K562 (cell line): ENCODE measurements at regions not wholly inside any gene's neighbourhood (a gene's known extent, or its start where the extent isn't known, plus 50 kb on each side); places are given as distances from the start of the nearest gene placed in this dataset.

Experiments
- HEY1 ChIP-seq: fragments of 250-450 bp; sonication (Bioruptor Pico); IDR thresholded peaks from 2 replicates; pipeline ENCODE4 v1.5.0; 2020; ENCODE audit warnings: mild to moderate bottlenecking, moderate library complexity, borderline replicate concordance
- PHF8 ChIP-seq: fragments of 200-600 bp; sonication (generic); IDR thresholded peaks from 2 replicates; pipeline ENCODE4 v1.6.1; 2012; ENCODE audit warnings: mixed run types, mild to moderate bottlenecking, inconsistent platforms, low read length, moderate library complexity, borderline replicate concordance
- TAF1 ChIP-seq: IDR thresholded peaks from 2 replicates; pipeline ENCODE4 v1.6.1; 2011; ENCODE audit warnings: mild to moderate bottlenecking, low read length, moderate library complexity; ENCODE audit not compliant: insufficient read depth, control insufficient read depth, severe bottlenecking; ENCODE audit errors: extremely low read depth
- ZNF316 ChIP-seq: fragments of 450-650 bp; IDR thresholded peaks from 2 replicates; pipeline ENCODE4 v1.6.1; 2016
- TF ChIP-seq, protein P1 (sequence below), 2 experiments: IDR thresholded peaks; 2 replicates each; pipeline ENCODE4 v1.6.1; 2012; ENCODE audit warnings: improper control_type of control experiment in 2 of 2, low read depth in 2 of 2, low read length in 2 of 2, borderline replicate concordance in 1 of 2
- TF ChIP-seq, protein P2 (sequence below): sonication (generic); formaldehyde crosslinking; IDR thresholded peaks from 2 replicates; pipeline ENCODE4 v1.8.0; 2023; ENCODE audit warnings: mild to moderate bottlenecking, missing genetic modification reagents

DNA sequence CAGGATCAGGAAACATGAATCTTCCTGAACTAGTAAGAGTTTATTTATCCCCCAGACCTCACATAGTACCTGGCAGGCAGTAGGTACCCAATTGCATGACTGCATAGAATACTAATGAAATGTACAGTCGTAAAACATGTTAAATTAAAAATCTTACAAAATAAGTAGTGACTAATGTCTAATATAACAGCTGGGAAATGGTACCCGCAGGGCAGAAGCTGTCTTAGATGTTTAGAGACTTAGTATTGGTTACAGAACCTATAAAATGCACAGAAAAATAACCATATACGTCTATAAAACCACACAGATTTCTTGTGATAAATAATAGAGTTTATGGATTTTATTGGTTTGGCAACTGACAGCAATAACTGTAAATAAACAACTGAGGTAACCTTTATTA lies 139.1 kb upstream of the GMDS start (continued):
- TF ChIP-seq PHF8 (no peak), TAF1 (no peak), ZNF316 (no peak), HEY1 (CRISPR knock-in tag) (no peak)
- TF ChIP-seq, protein P1, sequence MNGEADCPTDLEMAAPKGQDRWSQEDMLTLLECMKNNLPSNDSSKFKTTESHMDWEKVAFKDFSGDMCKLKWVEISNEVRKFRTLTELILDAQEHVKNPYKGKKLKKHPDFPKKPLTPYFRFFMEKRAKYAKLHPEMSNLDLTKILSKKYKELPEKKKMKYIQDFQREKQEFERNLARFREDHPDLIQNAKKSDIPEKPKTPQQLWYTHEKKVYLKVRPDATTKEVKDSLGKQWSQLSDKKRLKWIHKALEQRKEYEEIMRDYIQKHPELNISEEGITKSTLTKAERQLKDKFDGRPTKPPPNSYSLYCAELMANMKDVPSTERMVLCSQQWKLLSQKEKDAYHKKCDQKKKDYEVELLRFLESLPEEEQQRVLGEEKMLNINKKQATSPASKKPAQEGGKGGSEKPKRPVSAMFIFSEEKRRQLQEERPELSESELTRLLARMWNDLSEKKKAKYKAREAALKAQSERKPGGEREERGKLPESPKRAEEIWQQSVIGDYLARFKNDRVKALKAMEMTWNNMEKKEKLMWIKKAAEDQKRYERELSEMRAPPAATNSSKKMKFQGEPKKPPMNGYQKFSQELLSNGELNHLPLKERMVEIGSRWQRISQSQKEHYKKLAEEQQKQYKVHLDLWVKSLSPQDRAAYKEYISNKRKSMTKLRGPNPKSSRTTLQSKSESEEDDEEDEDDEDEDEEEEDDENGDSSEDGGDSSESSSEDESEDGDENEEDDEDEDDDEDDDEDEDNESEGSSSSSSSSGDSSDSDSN (IDR thresholded peaks at IDR 0.05; ENCODE audit: borderline replicate concordance in 1 of 2, low read depth in 2 of 2, low read length in 2 of 2) = no peak
- TF ChIP-seq, protein P2, sequence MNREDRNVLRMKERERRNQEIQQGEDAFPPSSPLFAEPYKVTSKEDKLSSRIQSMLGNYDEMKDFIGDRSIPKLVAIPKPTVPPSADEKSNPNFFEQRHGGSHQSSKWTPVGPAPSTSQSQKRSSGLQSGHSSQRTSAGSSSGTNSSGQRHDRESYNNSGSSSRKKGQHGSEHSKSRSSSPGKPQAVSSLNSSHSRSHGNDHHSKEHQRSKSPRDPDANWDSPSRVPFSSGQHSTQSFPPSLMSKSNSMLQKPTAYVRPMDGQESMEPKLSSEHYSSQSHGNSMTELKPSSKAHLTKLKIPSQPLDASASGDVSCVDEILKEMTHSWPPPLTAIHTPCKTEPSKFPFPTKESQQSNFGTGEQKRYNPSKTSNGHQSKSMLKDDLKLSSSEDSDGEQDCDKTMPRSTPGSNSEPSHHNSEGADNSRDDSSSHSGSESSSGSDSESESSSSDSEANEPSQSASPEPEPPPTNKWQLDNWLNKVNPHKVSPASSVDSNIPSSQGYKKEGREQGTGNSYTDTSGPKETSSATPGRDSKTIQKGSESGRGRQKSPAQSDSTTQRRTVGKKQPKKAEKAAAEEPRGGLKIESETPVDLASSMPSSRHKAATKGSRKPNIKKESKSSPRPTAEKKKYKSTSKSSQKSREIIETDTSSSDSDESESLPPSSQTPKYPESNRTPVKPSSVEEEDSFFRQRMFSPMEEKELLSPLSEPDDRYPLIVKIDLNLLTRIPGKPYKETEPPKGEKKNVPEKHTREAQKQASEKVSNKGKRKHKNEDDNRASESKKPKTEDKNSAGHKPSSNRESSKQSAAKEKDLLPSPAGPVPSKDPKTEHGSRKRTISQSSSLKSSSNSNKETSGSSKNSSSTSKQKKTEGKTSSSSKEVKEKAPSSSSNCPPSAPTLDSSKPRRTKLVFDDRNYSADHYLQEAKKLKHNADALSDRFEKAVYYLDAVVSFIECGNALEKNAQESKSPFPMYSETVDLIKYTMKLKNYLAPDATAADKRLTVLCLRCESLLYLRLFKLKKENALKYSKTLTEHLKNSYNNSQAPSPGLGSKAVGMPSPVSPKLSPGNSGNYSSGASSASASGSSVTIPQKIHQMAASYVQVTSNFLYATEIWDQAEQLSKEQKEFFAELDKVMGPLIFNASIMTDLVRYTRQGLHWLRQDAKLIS (CRISPR knock-in tag) = no peak
